C4-2B (cell line): ENCODE measurements at regions not wholly inside any gene's neighbourhood (a gene's known extent, or its start where the extent isn't known, plus 50 kb on each side); places are given as distances from the start of the nearest gene placed in this dataset.
"Not testable (repeated sequence)": the region's sequence is repeated elsewhere in the genome, so short reads cannot be mapped to it uniquely, and the experiment has no call there.

ENCODE experiments used
- H3K27ac ChIP-seq: fragments of 450-650 bp; 2 replicates; pipeline ENCODE4 v1.5.1; 2017
- CTCF ChIP-seq: fragments of 450-650 bp; conservative IDR thresholded peaks from 2 replicates; pipeline ENCODE4 v1.5.1; 2017; ENCODE audit warnings: mild to moderate bottlenecking
- ZFX ChIP-seq: fragments of 450-650 bp; IDR thresholded peaks from 2 replicates; pipeline ENCODE4 v1.6.1; 2017

GRCh38 chr14:84483072-84483420, 1046.9 kb upstream of the FLRT2 start:
- no peak overlapping the region for H3K27ac ChIP-seq
- no peak for TF ChIP-seq CTCF
- no peak for TF ChIP-seq ZFX

- H3K27ac ChIP-seq: not testable (repeated sequence)
These were observed 1045.7 kb upstream of the FLRT2 start for GRCh38 chr14:84484243-84484642.

GRCh38 chr14:84485036-84485435, 1044.9 kb upstream of the FLRT2 start:
- no peak overlapping the region for H3K27ac ChIP-seq
- TF ChIP-seq CTCF: no peak
- no peak for TF ChIP-seq ZFX

- TF ChIP-seq ZFX: no peak
- TF ChIP-seq CTCF: no peak
- H3K27ac ChIP-seq: no peak overlapping the region
These were observed 1039.9 kb upstream of the FLRT2 start for GRCh38 chr14:84490081-84490480.

GRCh38 chr14:84492685-84493084, 1037.3 kb upstream of the FLRT2 start:
- H3K27ac ChIP-seq: no peak overlapping the region
- TF ChIP-seq CTCF: no peak
- TF ChIP-seq ZFX: no peak

- TF ChIP-seq CTCF (peak; percentile 26; the same call in 1 of the 2 replicates), ZFX (no peak)
These were observed 1036.2 kb upstream of the FLRT2 start for GRCh38 chr14:84493779-84494178.

GRCh38 chr14:84496677-84497076, 1033.3 kb upstream of the FLRT2 start:
- no peak overlapping the region for H3K27ac ChIP-seq
- no peak for TF ChIP-seq CTCF
- no peak for TF ChIP-seq ZFX

More at GRCh38 chr14:84493779-84494178, 1036.2 kb upstream of the FLRT2 start:
- H3K27ac ChIP-seq: no peak overlapping the region

GRCh38 chr14:84512823-84513222, 1017.1 kb upstream of the FLRT2 start:
- H3K27ac ChIP-seq: not testable (repeated sequence)

GRCh38 chr14:84519836-84520235, 1010.1 kb upstream of the FLRT2 start:
- no peak overlapping the region for H3K27ac ChIP-seq
- TF ChIP-seq CTCF (no peak), ZFX (no peak)
